ENCODE measurements at regions not wholly inside any gene's neighbourhood (a gene's known extent, or its start where the extent isn't known, plus 50 kb on each side); places are given as distances from the start of the nearest gene placed in this dataset.

DNA sequence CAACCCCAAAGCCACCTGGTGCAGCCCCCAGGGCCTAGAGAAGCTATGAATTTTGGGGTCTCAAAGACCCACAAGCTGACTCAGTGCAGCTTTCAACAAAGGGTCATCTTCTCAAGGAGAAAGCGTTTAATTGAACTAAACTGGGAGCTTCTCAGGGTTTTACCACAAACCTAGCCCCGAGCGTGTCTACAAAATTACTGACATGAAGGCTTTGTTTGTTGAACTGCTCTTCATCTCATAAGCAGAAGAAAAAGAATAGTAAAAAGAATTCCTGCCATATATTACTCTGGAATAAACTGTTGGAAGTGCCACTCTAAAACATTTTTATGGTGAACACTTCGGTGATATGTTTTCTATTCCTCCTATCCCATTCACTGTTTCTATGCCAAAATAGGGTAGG lies 50.8 kb upstream of the INCENP start:
- DNase-seq = no peak

DNA sequence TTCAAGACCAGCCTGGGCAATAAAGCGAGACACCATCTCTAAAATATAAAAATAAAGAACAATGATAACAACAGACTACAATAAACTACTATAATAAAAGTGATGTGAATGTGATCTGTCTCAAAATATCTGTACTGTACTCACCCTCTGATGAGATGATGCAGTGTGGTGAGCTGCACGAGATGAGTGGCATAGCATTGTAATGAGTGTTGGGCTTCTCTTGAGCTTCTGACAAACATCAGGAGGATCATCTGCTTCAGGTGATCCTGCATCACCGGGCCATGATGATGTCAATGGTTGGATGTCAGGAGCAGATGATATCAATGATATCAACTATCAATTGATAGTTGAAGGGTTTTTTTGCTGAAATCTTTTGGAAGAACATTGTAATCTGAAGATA lies 52.4 kb upstream of the INCENP start:
- no peak for DNase-seq

DNA sequence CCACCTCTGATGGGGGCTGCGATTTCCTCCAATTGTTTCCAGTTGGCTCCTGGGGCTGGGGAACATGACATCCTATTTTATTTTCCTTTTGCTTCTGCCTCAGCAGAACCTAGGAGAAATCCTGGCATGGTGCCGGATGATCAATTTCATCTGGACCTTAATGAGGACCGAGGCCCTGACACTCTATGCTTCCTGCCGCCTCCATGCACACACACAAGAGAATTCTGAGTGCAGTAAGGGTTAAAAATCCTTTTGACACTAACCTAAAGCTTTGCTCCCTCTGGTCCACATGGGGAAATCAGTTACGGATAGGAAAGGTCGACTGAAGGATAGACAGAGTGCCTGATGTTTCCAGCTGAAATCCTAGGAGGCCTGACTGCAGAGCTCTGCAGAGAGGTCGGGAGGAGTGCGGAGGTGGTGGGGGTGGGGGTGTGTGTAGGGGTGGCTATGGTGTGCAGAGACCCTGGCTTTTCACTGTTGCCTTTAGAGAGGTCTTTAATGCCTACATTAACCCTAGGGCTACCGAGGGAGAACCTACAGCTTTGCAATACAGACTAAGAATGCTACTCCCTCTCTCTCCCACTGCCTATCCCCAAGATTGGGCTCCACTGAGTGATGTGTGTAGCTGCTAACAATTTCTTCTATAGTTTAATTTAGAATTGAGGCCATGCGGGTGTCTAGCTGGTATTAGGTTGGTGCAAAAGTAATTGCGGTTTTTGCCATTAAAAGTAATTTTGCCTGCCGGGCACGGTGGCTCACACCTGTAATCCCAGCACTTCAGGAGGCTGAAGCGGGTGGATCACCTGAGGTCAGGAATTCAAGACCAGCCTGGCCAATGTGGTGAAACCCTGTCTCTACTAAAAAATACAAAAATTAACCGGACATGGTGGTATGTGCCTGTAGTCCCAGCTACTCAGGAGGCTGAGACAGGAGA lies 53.6 kb upstream of the INCENP start:
- no peak for DNase-seq

DNA sequence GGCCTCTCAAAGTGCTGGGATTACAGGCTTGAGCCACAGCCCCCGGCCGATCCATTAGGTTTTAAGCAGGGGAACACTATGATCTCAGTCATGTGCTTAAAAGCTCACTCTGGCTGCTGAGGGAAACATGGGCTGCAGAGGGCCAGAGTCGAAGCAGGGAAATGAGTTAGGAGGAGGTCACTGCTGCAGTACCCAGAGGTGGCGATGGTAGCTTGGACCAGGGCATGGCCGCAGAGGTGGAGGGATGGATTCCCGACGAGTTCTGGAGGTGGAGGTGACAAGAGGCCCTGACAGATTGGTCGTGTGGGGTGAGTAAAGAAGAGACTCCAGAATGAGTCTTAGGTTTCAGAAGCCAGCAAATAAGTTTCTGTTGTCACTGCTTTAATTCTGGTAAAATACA lies 54.4 kb upstream of the INCENP start:
- no peak for DNase-seq

DNA sequence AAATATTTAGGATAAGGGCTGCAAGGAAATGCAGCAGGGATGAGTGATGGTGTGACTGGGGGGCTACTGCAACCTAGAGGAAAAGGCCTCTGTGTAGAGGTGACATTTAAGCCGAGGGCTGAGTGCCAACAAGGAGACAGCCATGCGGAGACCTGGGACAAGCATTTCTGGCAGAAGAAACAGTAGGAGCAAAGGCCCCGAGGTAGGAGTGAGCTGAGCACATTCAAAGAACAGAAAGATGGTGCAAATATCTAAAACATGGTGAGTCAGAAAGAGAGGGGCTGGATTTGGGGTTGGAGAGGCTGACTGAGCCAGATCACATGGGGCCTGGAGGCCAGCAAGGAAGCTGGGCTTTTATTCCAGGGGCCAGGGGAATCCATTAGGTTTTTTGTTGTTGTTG lies 55.1 kb upstream of the INCENP start:
- no peak for DNase-seq

DNA sequence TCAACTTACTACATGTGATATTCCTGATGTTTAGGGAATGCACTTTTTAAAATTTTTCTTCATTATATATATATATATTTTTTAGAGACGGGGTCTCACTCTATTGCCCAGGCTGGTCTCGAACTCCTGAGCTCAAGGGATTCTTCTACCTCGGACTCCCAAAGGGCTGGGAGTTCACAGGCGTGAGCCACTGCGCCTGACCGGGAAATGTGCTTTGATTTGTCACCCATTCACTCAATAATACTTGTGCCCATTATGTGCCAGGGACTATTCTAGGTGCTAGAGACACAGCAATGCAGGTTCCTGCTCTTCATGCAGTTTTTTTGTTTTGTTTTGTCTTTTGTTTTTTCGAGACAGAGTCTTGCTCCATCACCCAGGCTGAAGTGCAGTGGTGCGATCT lies 56.1 kb upstream of the INCENP start:
- no peak for DNase-seq

DNA sequence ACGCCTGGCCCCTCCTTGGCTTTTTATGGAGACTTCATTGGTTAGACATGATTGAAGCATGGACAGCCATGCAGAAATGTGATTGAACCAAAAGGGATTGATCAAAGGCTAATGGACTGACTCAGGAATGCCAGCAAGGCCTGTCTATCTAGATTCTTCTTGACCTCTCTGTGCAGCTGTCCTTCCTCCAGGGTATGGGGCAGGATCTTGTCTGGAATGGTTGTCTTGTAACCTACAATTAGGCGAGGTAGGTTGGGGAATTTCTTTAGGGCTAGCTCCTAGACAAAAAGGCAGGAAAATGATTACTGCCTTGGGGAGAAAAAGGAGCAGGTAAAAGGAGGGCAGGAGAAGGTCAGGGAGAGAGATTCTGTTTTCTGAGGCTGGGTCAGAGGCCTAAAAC lies 59.6 kb upstream of the INCENP start:
- DNase-seq = no peak

DNA sequence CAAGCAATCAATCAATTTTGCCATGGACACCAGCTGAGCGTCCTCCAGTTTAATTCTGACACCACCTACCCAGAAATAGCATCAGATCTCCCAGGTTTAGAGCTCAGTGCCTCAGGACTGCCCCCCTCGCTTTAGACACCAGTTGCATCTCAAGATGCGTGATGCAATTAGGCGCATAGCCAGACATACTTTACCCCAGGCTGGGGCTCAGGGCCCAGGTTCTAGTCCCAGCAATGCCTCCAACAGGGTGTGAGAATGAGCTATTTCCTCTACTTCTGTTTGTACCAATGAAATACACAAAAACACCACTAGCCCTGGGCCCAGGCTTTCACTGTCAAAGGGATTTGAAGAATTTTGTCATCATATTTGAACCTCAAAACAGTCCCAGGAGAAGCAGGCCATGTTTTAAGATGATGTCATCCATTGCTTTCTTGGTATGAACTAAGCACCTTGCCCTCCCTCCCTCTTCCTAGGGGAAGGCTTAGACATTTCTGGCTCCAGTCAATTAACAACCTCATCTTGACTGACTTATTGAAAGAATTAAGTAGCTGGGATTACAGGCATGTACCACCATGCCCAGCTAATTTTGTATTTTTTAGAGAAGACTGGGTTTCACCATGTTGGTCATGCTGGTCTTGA lies 61.5 kb upstream of the INCENP start:
- DNase-seq = no peak

DNA sequence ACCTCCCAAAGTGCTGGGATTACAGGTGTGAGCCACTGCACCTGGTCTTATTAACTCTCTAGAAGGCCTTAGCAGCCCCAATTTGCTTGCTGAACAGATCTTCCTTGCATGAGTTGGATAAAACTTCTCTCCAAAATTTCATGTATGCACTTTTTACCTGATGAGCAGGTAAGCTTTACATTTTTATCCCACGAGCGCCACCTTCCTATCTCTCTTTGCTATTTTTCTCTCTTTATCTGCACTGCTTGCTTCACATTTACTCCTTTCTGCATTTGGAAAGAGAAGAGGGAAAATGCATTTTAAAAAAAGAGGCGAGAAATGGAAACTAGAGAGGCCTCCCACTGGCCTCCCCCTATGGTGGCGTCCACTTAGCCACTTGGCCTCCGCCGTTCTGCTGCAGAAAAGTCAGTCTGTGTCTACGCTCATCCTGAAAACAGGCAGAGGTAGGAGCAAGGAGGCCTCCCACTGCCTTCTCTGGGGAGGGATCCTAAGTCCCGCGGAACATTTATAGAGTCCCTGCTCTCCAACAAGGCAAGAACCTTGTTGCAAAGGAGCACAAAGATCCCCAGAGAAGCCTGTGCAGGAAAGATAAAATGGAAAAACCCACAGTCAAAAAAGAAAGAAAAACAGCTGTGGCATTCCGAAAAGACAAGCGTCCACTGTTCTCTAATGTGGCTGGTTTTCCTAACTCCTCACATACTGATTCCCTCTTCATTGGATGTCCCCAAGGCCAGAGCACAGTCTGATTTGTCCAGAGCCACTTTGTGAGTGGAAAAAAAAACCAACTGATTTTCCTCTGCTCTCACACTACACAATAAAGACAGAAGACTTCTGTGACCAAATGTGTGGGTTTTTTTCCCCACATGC lies 62.2 kb upstream of the INCENP start:
- DNase-seq = no peak

DNA sequence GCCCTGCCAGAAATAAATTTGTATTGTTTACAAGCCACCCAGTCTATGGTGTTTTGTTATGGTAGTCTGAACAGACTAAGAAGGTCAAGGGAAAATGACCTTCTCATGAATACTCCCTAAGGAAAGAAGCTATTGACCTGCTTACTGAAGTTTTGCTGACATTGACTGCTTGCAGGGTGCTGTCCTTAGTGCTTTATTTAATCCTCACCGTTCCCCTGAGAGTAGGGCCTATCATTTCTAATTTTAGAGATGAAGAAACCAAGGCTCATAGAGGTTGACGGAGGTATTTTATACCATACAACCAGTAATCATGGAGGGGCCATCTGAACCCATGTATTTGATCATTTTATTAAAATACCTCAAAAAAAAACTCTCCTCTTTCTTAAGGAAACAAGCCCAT lies 66.7 kb upstream of the INCENP start:
- DNase-seq = no peak

DNA sequence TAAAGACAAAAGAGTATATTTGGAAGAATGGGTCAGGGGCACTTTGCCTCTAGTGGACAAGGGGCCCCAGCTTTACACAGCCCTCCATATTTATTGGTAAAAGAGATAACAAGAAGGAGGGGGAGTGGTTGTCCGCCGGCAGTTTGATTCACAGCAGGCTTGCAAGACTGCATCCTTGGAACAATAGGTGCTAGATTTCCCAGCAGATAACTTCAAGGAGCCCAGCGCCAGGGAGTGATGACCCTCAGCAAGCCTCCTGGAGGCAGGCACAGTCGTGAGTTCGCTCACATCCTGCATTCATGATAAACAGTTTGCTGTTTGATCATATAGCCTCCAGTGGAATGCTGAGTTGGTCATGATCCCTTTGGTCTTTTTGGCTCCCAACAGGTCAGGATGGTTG lies 67.8 kb upstream of the INCENP start:
- no peak for DNase-seq

DNA sequence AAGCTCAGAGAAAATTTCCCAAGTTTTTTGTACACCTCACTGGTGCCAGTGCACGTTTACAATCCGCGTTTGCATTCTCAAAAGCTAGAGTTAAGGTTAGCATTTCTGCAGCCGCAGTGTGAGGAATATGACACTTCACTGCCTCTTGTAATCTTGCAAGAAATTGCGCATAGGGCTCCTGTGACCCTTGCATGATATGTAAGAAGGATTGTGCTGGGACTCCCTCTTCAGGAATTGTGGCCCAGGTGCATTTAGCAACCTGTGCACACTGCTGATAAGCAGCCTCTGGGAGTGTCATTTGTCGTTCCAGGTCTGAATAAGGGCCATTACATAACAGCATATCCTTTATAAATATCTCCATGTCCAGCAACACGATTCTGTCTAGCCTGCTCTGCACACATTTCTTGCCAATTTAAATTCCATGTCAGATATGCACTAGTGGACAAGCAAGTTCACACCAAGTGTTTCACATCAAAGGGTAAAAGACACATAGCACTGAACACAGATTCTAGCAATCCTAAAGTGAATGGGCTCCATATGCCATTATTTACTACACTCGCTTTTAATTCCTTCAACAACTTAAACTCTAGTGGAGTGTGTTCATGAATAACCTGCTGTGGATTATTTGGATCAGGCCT lies 69.2 kb upstream of the INCENP start:
- DNase-seq = peak; percentile 35

DNA sequence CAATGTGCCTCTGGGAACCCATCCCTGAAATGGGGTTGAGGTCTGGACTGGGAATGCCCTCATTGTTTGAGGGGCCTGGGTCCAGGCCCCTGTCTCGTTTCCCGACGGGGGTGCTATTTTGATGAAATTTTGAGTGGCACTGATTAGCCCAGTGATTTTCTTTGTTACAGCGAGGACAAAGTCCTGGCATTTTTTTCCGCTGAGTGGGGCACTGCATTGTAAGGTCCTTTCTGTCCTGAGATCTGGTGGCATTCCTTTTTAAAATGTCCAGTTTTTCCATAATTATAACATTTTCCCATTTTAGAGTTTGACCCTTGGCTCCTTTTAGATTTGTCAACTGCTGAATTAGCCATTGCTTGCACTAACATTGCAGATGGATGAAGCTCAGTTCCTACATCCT lies 69.7 kb upstream of the INCENP start:
- DNase-seq = no peak

DNA sequence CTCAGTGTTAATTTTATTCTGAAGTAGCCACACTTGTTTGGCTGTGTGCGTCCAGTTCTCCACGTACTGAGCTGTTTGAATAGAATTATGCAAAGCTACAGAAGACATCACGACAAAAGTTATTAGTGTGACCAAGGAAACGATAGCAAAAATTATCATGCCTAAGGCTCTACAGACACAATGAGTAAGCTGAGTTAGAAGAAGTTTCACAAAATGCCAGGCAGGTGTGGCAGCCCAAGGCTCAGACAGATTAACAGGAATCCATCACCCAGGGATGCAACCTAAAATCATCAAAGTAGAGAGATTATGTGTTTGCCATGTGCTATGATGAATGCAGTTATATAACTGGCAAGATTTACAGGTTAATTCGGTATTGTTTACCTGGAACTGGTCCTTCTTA lies 73.1 kb upstream of the INCENP start:
- DNase-seq = no peak

DNA sequence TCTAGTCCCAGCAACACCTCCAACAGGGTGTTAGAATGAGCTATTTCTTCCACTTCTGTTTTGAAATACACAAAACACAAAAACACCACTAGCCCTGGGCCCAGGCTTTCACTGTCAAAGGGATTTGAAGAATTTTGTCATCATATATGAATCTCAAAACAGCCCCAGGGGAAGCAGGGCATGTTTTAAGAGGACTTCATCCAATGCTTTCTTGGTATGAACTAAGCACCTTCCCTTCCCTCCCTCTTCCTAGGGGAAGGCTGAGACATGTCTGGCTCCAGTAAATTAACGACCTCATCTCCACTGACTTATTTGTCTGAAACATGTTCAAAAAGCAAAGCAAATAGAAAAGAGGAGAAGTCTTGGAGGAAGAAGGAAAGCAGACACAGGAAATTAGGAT lies 75.7 kb upstream of the INCENP start:
- no peak for DNase-seq

DNA sequence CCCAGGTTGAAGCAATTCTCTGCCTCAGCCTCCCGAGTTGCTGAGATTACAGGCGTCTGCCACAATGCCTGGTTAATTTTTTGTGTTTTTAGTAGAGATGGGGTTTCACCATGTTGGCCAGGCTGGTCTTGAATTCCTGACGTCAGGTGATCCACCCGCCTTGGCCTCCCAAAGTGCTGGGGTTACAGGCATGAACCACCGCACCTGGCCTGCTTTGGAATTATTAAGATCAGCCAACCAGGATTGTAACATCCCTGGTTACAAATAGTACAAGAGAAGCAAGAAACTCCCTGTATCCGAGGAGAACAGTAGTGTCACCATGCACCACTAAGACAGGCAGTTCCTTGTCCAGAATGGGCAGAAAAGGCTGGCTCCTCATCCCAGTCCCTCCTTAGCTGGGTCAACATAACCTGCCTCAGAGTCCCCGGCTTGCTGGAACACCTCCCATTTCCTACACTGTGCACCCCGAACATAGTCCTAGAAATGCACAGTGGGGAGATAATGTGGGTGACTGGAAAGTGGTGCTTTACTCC lies 77.2 kb upstream of the INCENP start:
- DNase-seq = no peak

DNA sequence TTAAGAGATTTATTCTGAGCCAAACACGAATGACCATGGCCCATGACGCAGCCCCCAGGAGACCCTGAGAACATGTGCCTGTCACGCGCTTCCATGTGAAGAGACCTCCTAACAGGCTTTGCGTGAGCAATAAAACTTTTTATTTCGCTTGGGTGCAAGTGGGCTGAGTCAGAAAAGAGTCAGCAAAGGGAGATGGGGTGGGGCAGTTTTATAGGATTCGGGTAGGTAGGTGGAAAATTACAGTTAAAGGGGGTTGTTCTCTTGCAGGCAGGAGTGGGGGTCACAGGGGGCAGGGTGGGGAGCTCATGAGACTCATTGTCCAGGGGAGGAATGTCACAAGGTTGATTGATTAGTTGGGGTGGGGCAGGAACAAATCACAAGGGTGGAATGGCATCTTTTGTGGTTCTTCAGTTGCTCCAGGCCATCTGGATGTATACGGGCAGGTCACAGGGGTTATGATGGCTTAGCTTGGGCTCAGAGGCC lies 77.2 kb upstream of the FTH1 start:
- no peak for DNase-seq

DNA sequence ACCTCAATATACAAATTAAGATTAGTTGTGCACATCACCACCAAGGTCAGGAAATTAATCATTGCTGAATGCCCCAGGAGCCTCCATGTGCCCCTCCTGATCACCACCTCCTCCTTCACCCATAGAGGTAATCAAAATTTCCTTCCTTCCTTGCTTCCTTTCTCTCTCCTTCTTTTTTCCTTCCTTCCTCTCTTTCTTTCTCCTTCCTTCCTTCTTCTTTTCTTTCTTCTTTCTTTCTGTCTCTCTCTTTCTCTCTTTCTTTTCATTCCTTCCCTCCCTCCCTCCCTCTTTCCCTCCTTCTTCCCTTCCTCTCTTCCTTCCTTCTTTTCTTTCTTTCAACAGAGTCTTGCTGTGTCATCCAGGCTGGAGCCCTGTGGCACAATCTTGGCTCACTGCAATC lies 67.9 kb upstream of the FTH1 start:
- no peak for DNase-seq

DNA sequence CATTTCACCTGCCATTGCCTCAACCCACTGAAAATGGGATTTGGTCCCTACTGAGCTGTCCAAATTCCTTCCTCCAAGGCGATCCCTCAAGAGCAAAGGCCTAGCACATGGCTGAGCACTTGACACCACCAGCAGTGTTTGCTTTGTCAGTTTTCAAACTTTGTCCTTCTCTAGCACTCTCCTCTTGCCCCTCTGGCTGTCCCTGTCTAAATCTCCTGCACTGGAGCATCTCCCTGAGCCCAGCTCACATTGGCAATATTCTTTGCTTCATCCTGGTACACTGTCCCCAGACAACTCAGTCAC lies 66.6 kb upstream of the FTH1 start:
- DNase-seq = no peak

DNA sequence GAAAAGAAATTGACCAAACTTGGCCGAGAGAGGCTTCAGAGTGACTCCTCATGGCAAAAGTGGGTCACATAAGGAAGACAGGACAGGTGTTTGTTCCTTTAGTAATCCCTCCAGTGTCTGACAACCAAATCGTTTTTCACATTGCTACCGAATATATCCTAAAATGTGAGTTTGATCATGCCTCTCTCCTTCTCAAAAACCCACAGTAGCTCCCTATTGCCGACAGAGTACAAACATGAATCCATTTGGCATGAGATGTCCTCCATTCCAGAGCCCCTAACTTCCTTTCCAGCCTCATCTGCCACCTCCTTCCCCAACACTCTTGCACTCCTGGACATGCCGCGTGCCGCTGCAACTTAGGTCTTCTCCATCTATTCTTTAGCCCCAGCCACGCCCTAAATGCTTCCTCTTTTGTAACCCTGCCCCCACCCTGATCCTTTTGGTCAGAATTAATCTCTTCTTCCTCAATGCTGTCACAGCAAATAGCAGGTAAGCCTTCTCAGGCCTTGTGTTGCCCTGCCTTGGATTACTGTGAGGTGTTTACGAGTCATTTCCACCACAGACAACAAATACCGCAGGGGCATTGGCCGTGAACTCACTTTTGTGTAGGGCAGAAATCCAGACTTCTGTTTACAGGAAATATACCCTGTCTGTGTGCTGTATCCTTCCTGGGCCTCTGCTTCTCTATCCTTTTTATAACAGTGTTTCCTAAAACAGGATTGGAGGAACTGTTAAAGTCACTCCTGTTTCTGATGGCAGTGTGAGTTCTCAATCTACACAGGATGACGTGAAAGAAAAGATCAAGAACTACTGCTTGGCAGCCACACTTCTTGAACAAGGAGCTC lies 66.0 kb upstream of the FTH1 start:
- peak; percentile 15 for DNase-seq

DNA sequence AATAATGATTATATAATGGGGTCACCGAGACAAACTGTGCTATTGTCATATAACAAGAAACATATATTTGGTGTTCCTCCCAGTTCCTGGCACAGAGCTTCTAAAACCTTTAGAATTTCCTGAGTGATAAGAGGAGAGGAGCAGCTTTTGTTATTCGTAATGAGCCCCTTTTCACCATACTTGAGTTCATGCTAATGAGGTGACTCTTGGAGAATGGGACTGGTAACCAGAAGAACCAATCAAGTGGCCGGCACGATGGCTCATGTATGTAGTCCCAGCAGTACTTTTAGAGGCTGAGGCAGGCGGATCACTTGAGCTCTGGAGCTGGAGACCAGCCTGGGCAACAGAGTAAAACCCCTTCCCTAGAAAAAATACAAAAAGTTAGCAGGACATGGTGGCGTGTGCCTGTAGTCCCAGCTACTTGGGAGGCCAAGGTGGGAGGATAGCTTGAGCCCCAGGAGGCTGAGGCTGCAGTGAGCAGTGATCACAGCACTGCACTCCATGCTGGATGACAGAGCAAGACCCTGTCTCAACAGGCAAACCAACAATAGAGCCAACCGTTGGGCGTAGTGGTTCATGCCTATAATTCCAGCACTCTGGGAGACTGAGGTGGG lies 62.7 kb upstream of the FTH1 start:
- DNase-seq = no peak

Measured in CD4-positive, alpha-beta T cell treated with Interleukin-10 for 1 hour (primary cell).